HCT116 (cell line): ENCODE measurements at regions not wholly inside any gene's neighbourhood (a gene's known extent, or its start where the extent isn't known, plus 50 kb on each side); places are given as distances from the start of the nearest gene placed in this dataset.

Experiments used
- ATAC-seq: fragments of 200-7000 bp; cut with Tn5 transposase; 2 replicates; pipeline ENCODE4 v1.9.1; 2020; ENCODE audit warnings: mild to moderate bottlenecking, moderate library complexity
- BruUV-seq: library from RNA; stranded (reverse); fragments of 400-500 nt; replicated peaks from 2 replicates; lab custom pipeline; 2021; lab: Mats Ljungman, UMichigan
- CTCF ChIA-PET: fragments of 300-600 bp; sonication (Branson Sonifier 250); formaldehyde crosslinking; loops from one replicate; lab custom pipeline; 2021; ENCODE audit warnings: antibody characterized with exemption; lab: Charles Lee
- POLR2A ChIA-PET: fragments of 300-600, 350-600 bp; sonication (Branson Sonifier 250); formaldehyde crosslinking; loops from one replicate; lab custom pipeline; 2021; ENCODE audit warnings: antibody characterized with exemption; lab: Charles Lee
- RAD21 ChIA-PET, 2 experiments: fragments of 300-600 bp; sonication (Branson Sonifier 250); formaldehyde crosslinking; loops; one replicate each; lab custom pipeline; 2023; ENCODE audit warnings: low total read pairs in 2 of 2; ENCODE audit not compliant: uncharacterized antibody in 2 of 2, unreplicated experiment in 2 of 2, low non-redundant PET in 1 of 2; lab: Charles Lee
- DNase-seq: peaks from one replicate; pipeline ENCODE4 v3.0.0-alpha.2; 2010; ENCODE audit warnings: low read depth, low spot score
- H2AFZ ChIP-seq: fragments of 200-600 bp; shearing (Covaris generic), sonication (generic); 2 replicates; pipeline ENCODE4 v1.6.1; 2017; ENCODE audit warnings: low read depth, mixed run types, mixed read lengths, antibody characterized with exemption, low read length; ENCODE audit not compliant: poor library complexity, severe bottlenecking
- H3K27ac ChIP-seq: 2 replicates; pipeline ENCODE4 v1.5.1; 2012; ENCODE audit warnings: low read depth, low read length
- H3K27me3 ChIP-seq: fragments of 200-600 bp; sonication (generic); 2 replicates; pipeline ENCODE4 v1.6.1; 2016; ENCODE audit warnings: mixed run types, low read length, mixed read lengths; ENCODE audit not compliant: insufficient read depth
- H3K36me3 ChIP-seq, 2 experiments: fragments of 200-500 bp in 1 of 2; fragments of 200-600 bp in 1 of 2; sonication (Bioruptor generic) in 1 of 2; sonication (generic) in 1 of 2; 2 replicates each; pipeline versions ENCODE4 v1.5.1 to v1.6.1; 2014 to 2016; ENCODE audit warnings: low read length in 2 of 2, inconsistent platforms in 1 of 2, mixed read lengths in 1 of 2, mixed run types in 1 of 2; ENCODE audit not compliant: insufficient read depth in 2 of 2, control insufficient read depth in 1 of 2
- H3K4me1 ChIP-seq, 2 experiments: fragments of 200-600 bp in 1 of 2; sonication (generic) in 1 of 2; 2 replicates each; pipeline versions ENCODE4 v1.5.1 to v1.6.1; 2012 to 2017; ENCODE audit warnings: low read length in 2 of 2, inconsistent platforms in 1 of 2, mild to moderate bottlenecking in 1 of 2, mixed read lengths in 1 of 2, mixed run types in 1 of 2, moderate library complexity in 1 of 2; ENCODE audit not compliant: insufficient read depth in 2 of 2, control insufficient read depth in 1 of 2
- H3K4me2 ChIP-seq: fragments of 200-600 bp; sonication (generic); 2 replicates; pipeline ENCODE4 v1.6.1; 2017; ENCODE audit warnings: mixed run types, low read length, mixed read lengths
- H3K4me3 ChIP-seq, 2 experiments: fragments of 200-600 bp in 1 of 2; sonication (generic) in 1 of 2; replicated peaks in 1 of 2; 2 replicates each; pipeline ENCODE4 v1.5.1; 2011 to 2016; ENCODE audit warnings: low read length in 2 of 2, control low read depth in 1 of 2, low read depth in 1 of 2, mild to moderate bottlenecking in 1 of 2, mixed read lengths in 1 of 2, mixed run types in 1 of 2
- H3K79me2 ChIP-seq: fragments of 200-600 bp; sonication (generic); 2 replicates; pipeline ENCODE4 v1.6.1; 2017; ENCODE audit warnings: mild to moderate bottlenecking, mixed run types, low read length, moderate library complexity, mixed read lengths; ENCODE audit not compliant: insufficient read depth
- H3K9ac ChIP-seq: fragments of 200-600 bp; sonication (generic); 2 replicates; pipeline ENCODE4 v1.6.1; 2016; ENCODE audit warnings: low read length, mixed read lengths
- H3K9me2 ChIP-seq: fragments of 200-600 bp; sonication (generic), shearing (Covaris generic); 2 replicates; pipeline ENCODE4 v1.6.1; 2017; ENCODE audit warnings: mixed run types, mild to moderate bottlenecking, moderate library complexity; ENCODE audit not compliant: insufficient read depth
- H3K9me3 ChIP-seq, 2 experiments: fragments of 200-500 bp in 1 of 2; fragments of 200-600 bp in 1 of 2; sonication (Bioruptor generic) in 1 of 2; sonication (generic) in 1 of 2; 2 replicates each; pipeline ENCODE4 v1.6.1; 2014 to 2017; ENCODE audit warnings: low read length in 2 of 2, mixed read lengths in 2 of 2, inconsistent platforms in 1 of 2, low read depth in 1 of 2, mild to moderate bottlenecking in 1 of 2, mixed run types in 1 of 2, moderate library complexity in 1 of 2; ENCODE audit not compliant: control insufficient read depth in 1 of 2, insufficient read depth in 1 of 2
- H4K20me1 ChIP-seq: fragments of 200-600 bp; sonication (generic), shearing (Covaris generic); 2 replicates; pipeline ENCODE4 v1.6.1; 2017; ENCODE audit warnings: mixed run types, mild to moderate bottlenecking, moderate library complexity; ENCODE audit not compliant: insufficient read depth
- CTCF ChIP-seq, 3 experiments: fragments of 200-600 bp in 1 of 3; sonication (generic) in 1 of 3; IDR thresholded peaks in 2 of 3; conservative IDR thresholded peaks in 1 of 3; 2 replicates each; pipeline ENCODE4 v1.5.1; 2012 to 2017; ENCODE audit warnings: low read depth in 2 of 3, low read length in 2 of 3, antibody characterized with exemption in 1 of 3, borderline replicate concordance in 1 of 3, control low read depth in 1 of 3, mild to moderate bottlenecking in 1 of 3, mixed read lengths in 1 of 3, mixed run types in 1 of 3, moderate library complexity in 1 of 3; ENCODE audit not compliant: insufficient read depth in 1 of 3
- FOSL1 ChIP-seq: IDR thresholded peaks from 2 replicates; pipeline ENCODE4 v1.6.1; 2012; ENCODE audit warnings: low read depth
- MAX ChIP-seq: IDR thresholded peaks from 2 replicates; pipeline ENCODE4 v1.6.1; 2012
- POLR2AphosphoS5 ChIP-seq: IDR thresholded peaks from 2 replicates; pipeline ENCODE4 v1.6.1; 2011; ENCODE audit warnings: mild to moderate bottlenecking, low read depth, low read length, moderate library complexity
- intact Hi-C: fragments of 100-400 bp; cut with micrococcal nuclease; formaldehyde crosslinking; loops from 2 replicates; pipeline ENCODE4 v1.10.0; 2022

GRCh38 chr9:88034964-88035363 is 60.6 kb upstream of the CDK20 start (continued):
- TF ChIP-seq CTCF (IDR thresholded peaks at IDR 0.05 in 2 of 3, conservative IDR thresholded peaks at IDR 0.05 in 1 of 3; ENCODE audit: borderline replicate concordance in 1 of 3, insufficient read depth in 1 of 3, low read depth in 2 of 3, low read length in 2 of 3) (no peak), POLR2AphosphoS5 (no peak), MAX (no peak), FOSL1 (no peak)

GRCh38 chr9:88033359-88033702 is 59.0 kb upstream of the CDK20 start:
- Histone ChIP-seq H3K4me1 (peaks cover 9 to 14% of the 10 kb centered on the region in 2 experiments; a peak in 3 of 4 replicates), H2AFZ (no peak overlapping the region), H3K36me3 (no peaks in the 10 kb centered on the region), H3K27ac (no peak overlapping the region), H3K9me2 (no peaks in the 10 kb centered on the region), H3K4me2 (no peak overlapping the region), H3K9ac (no peak overlapping the region), H3K4me3 (no peak overlapping the region), H3K79me2 (no peaks in the 10 kb centered on the region), H4K20me1 (no peaks in the 10 kb centered on the region), H3K9me3 (peaks cover 0 to 5% of the 10 kb centered on the region in 2 experiments; a peak in 3 of 4 replicates), H3K27me3 (no peaks in the 10 kb centered on the region)
- intact Hi-C loops, result no loop called here
- ATAC-seq (no peak), DNase-seq (no peak)
- ChIA-PET RAD21 (no interaction called here), POLR2A (no interaction called here), CTCF (interaction anchor here (1.3 to 1.5 kb wide), 2 partner anchors 8 to 22 kb away, joined by 3 to 5 read pairs; no protein-coding TSS in a partner anchor)
- no TSS peak for BruUV-seq
- TF ChIP-seq CTCF (IDR thresholded peaks at IDR 0.05 in 2 of 3, conservative IDR thresholded peaks at IDR 0.05 in 1 of 3; ENCODE audit: borderline replicate concordance in 1 of 3, insufficient read depth in 1 of 3, low read depth in 2 of 3, low read length in 2 of 3), result no peak
